ENCODE measurements at regions not wholly inside any gene's neighbourhood (a gene's known extent, or its start where the extent isn't known, plus 50 kb on each side); places are given as distances from the start of the nearest gene placed in this dataset.

DNA sequence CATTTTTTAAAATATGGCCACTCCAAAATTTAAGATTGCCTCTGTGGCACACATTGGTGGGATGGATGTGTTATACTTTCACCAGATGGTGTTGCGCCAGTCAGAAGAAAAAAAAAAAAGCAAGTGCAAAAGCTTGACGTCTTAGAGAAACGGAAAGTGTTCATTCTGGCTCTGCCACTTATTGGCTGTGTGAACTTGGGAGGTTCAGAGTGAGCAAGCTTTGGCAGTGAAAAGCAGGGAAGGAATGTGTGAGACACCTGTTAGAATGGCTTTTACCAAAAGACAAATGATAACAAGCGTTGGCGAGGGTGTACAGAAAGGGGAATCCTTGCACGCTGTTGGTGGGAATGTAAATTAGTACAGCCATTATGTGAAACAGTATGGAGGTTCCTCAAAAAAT is 298.0 kb downstream of the TMEM114 start:
- DNase-seq (ENCODE audit: low read depth), result no peak
- TF ChIP-seq, protein P1, sequence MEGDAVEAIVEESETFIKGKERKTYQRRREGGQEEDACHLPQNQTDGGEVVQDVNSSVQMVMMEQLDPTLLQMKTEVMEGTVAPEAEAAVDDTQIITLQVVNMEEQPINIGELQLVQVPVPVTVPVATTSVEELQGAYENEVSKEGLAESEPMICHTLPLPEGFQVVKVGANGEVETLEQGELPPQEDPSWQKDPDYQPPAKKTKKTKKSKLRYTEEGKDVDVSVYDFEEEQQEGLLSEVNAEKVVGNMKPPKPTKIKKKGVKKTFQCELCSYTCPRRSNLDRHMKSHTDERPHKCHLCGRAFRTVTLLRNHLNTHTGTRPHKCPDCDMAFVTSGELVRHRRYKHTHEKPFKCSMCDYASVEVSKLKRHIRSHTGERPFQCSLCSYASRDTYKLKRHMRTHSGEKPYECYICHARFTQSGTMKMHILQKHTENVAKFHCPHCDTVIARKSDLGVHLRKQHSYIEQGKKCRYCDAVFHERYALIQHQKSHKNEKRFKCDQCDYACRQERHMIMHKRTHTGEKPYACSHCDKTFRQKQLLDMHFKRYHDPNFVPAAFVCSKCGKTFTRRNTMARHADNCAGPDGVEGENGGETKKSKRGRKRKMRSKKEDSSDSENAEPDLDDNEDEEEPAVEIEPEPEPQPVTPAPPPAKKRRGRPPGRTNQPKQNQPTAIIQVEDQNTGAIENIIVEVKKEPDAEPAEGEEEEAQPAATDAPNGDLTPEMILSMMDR (IDR thresholded peaks at IDR 0.05; ENCODE audit: control insufficient read depth, insufficient read depth, low read depth, low read length, missing control alignments), result no peak
- H3K4me3 ChIP-seq (ENCODE audit: control insufficient read depth, low read depth, low read length), result no peak overlapping the region

DNA sequence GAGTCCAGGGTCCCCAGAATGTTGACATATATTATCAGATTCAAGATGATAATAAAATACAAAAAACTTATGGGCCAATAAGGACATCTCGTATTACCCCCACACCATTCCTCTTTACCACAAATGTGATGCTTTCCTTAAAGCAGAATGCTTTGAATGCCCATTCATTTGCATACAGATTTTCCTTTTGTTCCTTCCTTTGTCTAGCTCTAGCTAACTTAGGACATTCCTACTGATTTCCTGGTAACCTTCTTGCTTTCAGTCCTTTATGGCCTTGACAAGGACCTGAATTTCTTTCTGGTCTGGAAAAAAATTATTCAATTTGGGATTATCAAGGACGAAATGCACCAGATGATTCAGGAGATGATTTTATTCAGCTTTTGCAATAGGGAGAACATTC is 304.0 kb downstream of the TMEM114 start:
- TF ChIP-seq, protein P1 (IDR thresholded peaks at IDR 0.05; ENCODE audit: control insufficient read depth, insufficient read depth, low read depth, low read length, missing control alignments), result no peak
- DNase-seq (ENCODE audit: low read depth), result no peak

DNA sequence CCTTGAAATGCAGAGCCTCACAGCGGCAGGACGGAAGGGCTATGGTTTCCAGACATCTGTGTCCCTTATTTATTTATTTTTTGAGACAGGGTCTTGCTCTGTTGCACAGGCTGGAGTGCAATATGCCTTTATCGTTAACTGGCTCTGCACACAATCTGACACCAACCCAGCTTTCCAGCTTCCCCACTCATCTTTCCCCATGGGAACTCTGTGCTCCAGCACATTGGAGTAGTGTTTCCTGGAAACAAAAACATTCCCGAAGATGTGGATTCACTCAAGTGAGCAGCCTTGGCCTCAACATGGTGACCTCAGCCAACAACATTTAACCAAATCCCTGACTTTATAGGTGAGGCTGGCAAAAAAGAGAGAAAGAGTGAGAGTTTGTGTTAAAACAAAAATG is 307.1 kb downstream of the TMEM114 start:
- no peak overlapping the region for H3K4me3 ChIP-seq (ENCODE audit: control insufficient read depth, low read depth, low read length)
- TF ChIP-seq, protein P1 (IDR thresholded peaks at IDR 0.05; ENCODE audit: control insufficient read depth, insufficient read depth, low read depth, low read length, missing control alignments), result no peak
- no peak for DNase-seq (ENCODE audit: low read depth)

More for the DNA sequence above, 304.0 kb downstream of the TMEM114 start:
- H3K4me3 ChIP-seq (ENCODE audit: control insufficient read depth, low read depth, low read length), result no peak overlapping the region

DNA sequence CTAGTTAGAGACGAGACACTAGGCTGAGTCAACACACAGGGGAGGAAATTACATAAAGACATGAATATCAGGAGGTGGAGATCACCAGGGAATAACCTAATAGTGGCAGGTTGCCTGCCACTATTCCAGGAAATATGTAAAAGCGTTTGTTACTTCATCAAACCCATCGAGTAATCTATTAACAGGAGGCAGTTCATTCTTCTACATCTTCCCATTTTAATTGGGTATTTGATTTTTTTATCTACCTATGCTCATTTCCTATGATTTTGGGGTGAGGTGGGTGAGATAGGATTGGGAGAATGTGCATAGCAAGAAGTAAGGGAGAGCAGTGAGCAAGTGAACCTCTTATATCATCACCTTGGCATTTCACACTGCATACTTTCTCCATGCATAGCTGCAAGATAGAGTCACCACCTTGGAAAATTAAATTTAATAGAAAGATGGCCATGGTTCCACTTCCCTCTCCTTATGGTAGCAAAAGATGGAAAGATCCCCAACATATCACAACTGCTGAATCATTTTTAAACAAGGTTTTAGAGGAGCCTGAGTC is 312.2 kb downstream of the TMEM114 start:
- DNase-seq (ENCODE audit: low read depth), result no peak
- H3K4me3 ChIP-seq (ENCODE audit: control insufficient read depth, low read depth, low read length), result no peak overlapping the region
- TF ChIP-seq, protein P1 (IDR thresholded peaks at IDR 0.05; ENCODE audit: control insufficient read depth, insufficient read depth, low read depth, low read length, missing control alignments), result no peak

DNA sequence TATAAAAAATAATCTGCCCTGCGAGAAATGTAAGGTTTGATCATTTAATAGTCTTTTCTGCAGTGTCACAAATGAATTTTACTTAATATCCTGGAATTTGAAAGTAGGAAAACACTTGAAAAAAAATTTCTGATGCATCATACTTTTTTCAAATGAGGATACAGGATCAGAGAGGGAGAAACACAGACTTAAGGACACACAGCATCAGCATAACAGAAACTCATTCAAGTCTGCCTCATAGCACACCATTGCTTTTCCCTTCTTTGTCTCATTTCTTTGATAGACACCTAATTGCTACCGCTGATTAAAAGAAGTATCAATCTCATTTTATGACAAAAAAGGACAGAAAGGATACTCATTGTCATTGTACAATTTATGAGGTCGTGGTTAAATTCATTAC is 319.0 kb downstream of the TMEM114 start:
- TF ChIP-seq, protein P1 (IDR thresholded peaks at IDR 0.05; ENCODE audit: control insufficient read depth, insufficient read depth, low read depth, low read length, missing control alignments), result no peak
- DNase-seq (ENCODE audit: low read depth), result no peak

DNA sequence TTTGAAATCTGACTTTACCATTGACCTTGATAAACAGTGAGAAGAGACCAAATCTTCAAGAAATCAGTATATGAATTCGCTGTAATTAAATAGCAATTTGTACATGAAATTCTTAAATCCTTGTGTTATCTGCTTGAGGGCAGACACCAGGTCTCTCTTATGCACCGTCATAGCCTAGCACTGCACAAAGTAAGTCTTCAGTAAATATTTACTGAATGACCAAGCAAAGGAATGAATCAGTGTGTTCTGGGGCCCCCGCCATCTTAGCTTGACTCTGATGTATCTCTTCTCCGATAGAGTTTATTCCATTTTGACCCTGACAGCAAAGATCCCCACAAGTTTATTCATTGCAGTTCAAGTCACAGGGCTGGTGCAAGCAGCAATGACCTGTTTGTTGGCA is 328.0 kb downstream of the TMEM114 start:
- no peak overlapping the region for H3K4me3 ChIP-seq (ENCODE audit: control insufficient read depth, low read depth, low read length)
- TF ChIP-seq, protein P1 (IDR thresholded peaks at IDR 0.05; ENCODE audit: control insufficient read depth, insufficient read depth, low read depth, low read length, missing control alignments), result no peak
- no peak for DNase-seq (ENCODE audit: low read depth)

More for the DNA sequence above, 319.0 kb downstream of the TMEM114 start:
- no peak overlapping the region for H3K4me3 ChIP-seq (ENCODE audit: control insufficient read depth, low read depth, low read length)

DNA sequence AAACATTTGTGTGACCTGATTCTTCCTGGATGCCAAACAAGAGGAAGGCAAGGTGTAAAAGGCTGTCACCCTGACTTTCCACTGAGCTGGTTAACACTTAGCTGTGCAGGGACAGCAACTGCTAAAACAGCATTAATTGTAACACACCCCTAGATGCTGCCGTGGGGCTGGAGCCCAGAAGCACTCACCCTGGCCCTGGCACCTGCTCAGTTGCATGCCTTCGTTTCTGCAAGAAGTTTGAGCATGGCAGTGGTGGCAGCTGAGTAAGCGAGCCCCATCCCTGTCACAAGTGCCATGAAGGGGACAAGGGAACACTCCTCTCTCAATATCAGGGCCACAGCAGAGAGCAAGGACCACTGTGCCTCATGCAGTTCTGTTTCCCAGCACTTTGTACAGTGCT is 330.2 kb downstream of the TMEM114 start:
- TF ChIP-seq, protein P1 (IDR thresholded peaks at IDR 0.05; ENCODE audit: control insufficient read depth, insufficient read depth, low read depth, low read length, missing control alignments), result no peak
- no peak overlapping the region for H3K4me3 ChIP-seq (ENCODE audit: control insufficient read depth, low read depth, low read length)
- DNase-seq (ENCODE audit: low read depth), result no peak
